MM.1S (cell line): ENCODE measurements at regions not wholly inside any gene's neighbourhood (a gene's known extent, or its start where the extent isn't known, plus 50 kb on each side); places are given as distances from the start of the nearest gene placed in this dataset.

Experiments used
- DNase-seq: peaks from one replicate; pipeline ENCODE4 v3.0.0-alpha.2; 2015
- H2AFZ ChIP-seq: fragments of 300-600 bp; sonication (generic); 2 replicates; pipeline ENCODE4 v1.6.0; 2016; ENCODE audit warnings: antibody characterized with exemption, low read length
- H3F3A ChIP-seq: fragments of 300-600 bp; sonication (generic); 2 replicates; pipeline ENCODE4 v1.6.1; 2016; ENCODE audit warnings: mild to moderate bottlenecking, antibody characterized with exemption, low read length, moderate library complexity, mixed read lengths; ENCODE audit not compliant: insufficient read depth
- H3K27ac ChIP-seq: fragments of 300-600 bp; sonication (generic); 2 replicates; pipeline ENCODE4 v1.5.1; 2016; ENCODE audit warnings: mild to moderate bottlenecking, low read length
- H3K27me3 ChIP-seq: fragments of 300-600 bp; sonication (generic); replicated peaks from 2 replicates; pipeline ENCODE4 v1.6.0; 2016; ENCODE audit warnings: low read length; ENCODE audit not compliant: insufficient read depth
- H3K36me3 ChIP-seq: fragments of 300-600 bp; sonication (generic); replicated peaks from 2 replicates; pipeline ENCODE4 v1.6.1; 2016; ENCODE audit warnings: mild to moderate bottlenecking, low read length, mixed read lengths; ENCODE audit not compliant: insufficient read depth
- H3K4me1 ChIP-seq: fragments of 300-600 bp; sonication (generic); 2 replicates; pipeline ENCODE4 v1.6.1; 2016; ENCODE audit warnings: low read length, mixed read lengths
- H3K4me2 ChIP-seq: fragments of 300-600 bp; sonication (generic); 2 replicates; pipeline ENCODE4 v1.6.0; 2016; ENCODE audit warnings: low read depth, low read length
- H3K4me3 ChIP-seq: fragments of 300-600 bp; sonication (generic); 2 replicates; pipeline ENCODE4 v1.5.1; 2016; ENCODE audit warnings: low read length, mixed read lengths
- H3K79me2 ChIP-seq: fragments of 300-600 bp; sonication (generic); 2 replicates; pipeline ENCODE4 v1.6.1; 2016; ENCODE audit warnings: mixed run types, low read length, mixed read lengths
- H3K9ac ChIP-seq: fragments of 300-600 bp; sonication (generic); 2 replicates; pipeline ENCODE4 v1.6.1; 2016; ENCODE audit warnings: low read length, mixed read lengths
- H3K9me2 ChIP-seq: fragments of 300-600 bp; sonication (generic); replicated peaks from 2 replicates; pipeline ENCODE4 v1.6.1; 2016; ENCODE audit warnings: mild to moderate bottlenecking, low read length, mixed read lengths; ENCODE audit not compliant: insufficient read depth
- H3K9me3 ChIP-seq: fragments of 300-600 bp; sonication (generic); replicated peaks from 2 replicates; pipeline ENCODE4 v1.6.1; 2016; ENCODE audit warnings: mild to moderate bottlenecking, low read length, mixed read lengths; ENCODE audit not compliant: insufficient read depth
- H4K20me1 ChIP-seq: fragments of 300-600 bp; sonication (generic); 2 replicates; pipeline ENCODE4 v1.6.1; 2016; ENCODE audit warnings: mild to moderate bottlenecking, low read length, moderate library complexity, mixed read lengths; ENCODE audit not compliant: insufficient read depth
- CTCF ChIP-seq: fragments of 300-600 bp; sonication (generic); IDR thresholded peaks from 2 replicates; pipeline ENCODE4 v1.5.1; 2016; ENCODE audit warnings: antibody characterized with exemption, low read length, mixed read lengths
- EZH2 ChIP-seq: fragments of 300-600 bp; sonication (generic); optimal IDR thresholded peaks from 2 replicates; pipeline ENCODE3; 2017; ENCODE audit warnings: low read depth, mild to moderate bottlenecking, antibody characterized with exemption, low read length, mixed read lengths
- EZH2phosphoT487 ChIP-seq: fragments of 300-600 bp; sonication (generic); IDR thresholded peaks from 2 replicates; pipeline ENCODE4 v1.6.1; 2018; ENCODE audit warnings: antibody characterized with exemption, low read length

- DNase-seq, result no peak
- no peak overlapping the region for H3K9ac ChIP-seq
- no peaks in the 10 kb centered on the region for H3K36me3 ChIP-seq
- H3K4me1 ChIP-seq, result no peaks in the 10 kb centered on the region
- H3K9me3 ChIP-seq, result no peaks in the 10 kb centered on the region
- no peak overlapping the region for H2AFZ ChIP-seq
- H3K27me3 ChIP-seq, result peaks cover 76% of the 10 kb centered on the region
- H3K4me3 ChIP-seq, result no peak overlapping the region
- TF ChIP-seq EZH2phosphoT487, result no peak
- no peak for TF ChIP-seq EZH2
- no peak for TF ChIP-seq CTCF
- no peak overlapping the region for H3K4me2 ChIP-seq
- no peaks in the 10 kb centered on the region for H4K20me1 ChIP-seq
- H3K9me2 ChIP-seq, result no peaks in the 10 kb centered on the region
- no peaks in the 10 kb centered on the region for H3F3A ChIP-seq
- no peaks in the 10 kb centered on the region for H3K79me2 ChIP-seq
- H3K27ac ChIP-seq, result no peak overlapping the region
Measured at GRCh38 chr4:8781641-8782040, 90.0 kb downstream of the HMX1 start.

- Histone ChIP-seq H3K9me3 (no peaks in the 10 kb centered on the region), H3K4me2 (no peak overlapping the region), H3K9ac (no peak overlapping the region), H3K27ac (no peak overlapping the region), H2AFZ (no peak overlapping the region), H4K20me1 (no peaks in the 10 kb centered on the region), H3K4me3 (no peak overlapping the region), H3K79me2 (no peaks in the 10 kb centered on the region), H3K4me1 (no peaks in the 10 kb centered on the region), H3F3A (no peaks in the 10 kb centered on the region), H3K9me2 (no peaks in the 10 kb centered on the region), H3K27me3 (peaks cover 68% of the 10 kb centered on the region), H3K36me3 (no peaks in the 10 kb centered on the region)
- DNase-seq, result no peak
- TF ChIP-seq EZH2phosphoT487 (no peak), EZH2 (no peak), CTCF (no peak)
Measured at GRCh38 chr4:8780596-8781368, 90.9 kb downstream of the HMX1 start.

- DNase-seq, result no peak
- TF ChIP-seq EZH2, result no peak
- no peak for TF ChIP-seq EZH2phosphoT487
- TF ChIP-seq CTCF, result no peak
- Histone ChIP-seq H3K9me3 (no peaks in the 10 kb centered on the region), H3K27me3 (peaks cover 61% of the 10 kb centered on the region), H3K9ac (no peak overlapping the region), H3K4me1 (no peaks in the 10 kb centered on the region), H3F3A (no peaks in the 10 kb centered on the region), H3K36me3 (no peaks in the 10 kb centered on the region), H3K4me3 (no peak overlapping the region), H3K27ac (no peak overlapping the region), H4K20me1 (no peaks in the 10 kb centered on the region), H3K9me2 (no peaks in the 10 kb centered on the region), H2AFZ (no peak overlapping the region), H3K79me2 (no peaks in the 10 kb centered on the region), H3K4me2 (no peak overlapping the region)
Measured at GRCh38 chr4:8780086-8780485, 91.6 kb downstream of the HMX1 start.
